Tibial artery (tissue), 4 donors: ENCODE measurements at regions not wholly inside any gene's neighbourhood (a gene's known extent, or its start where the extent isn't known, plus 50 kb on each side); places are given as distances from the start of the nearest gene placed in this dataset.

Experiments used
- DNase-seq, 2 donors: peaks; one replicate each; pipeline ENCODE4 v3.0.0-alpha.2; 2019
- H3K27ac ChIP-seq, 2 donors: fragments of 200-600 bp; sonication (generic) in 1 of 2; 1 replicate in 1 of 2; 2 replicates in 1 of 2; pipeline ENCODE4 v1.5.1; 2018 to 2019; ENCODE audit warnings: mild to moderate bottlenecking in 1 of 2
- H3K27me3 ChIP-seq, 2 donors: fragments of 200-600 bp; sonication (generic) in 1 of 2; one replicate each; pipeline versions ENCODE4 v1.5.1 to v1.6.0; 2016 to 2019
- H3K36me3 ChIP-seq, 3 donors: fragments of 200-600 bp; sonication (generic) in 2 of 3; one replicate each; pipeline ENCODE4 v1.5.1; 2016 to 2019; ENCODE audit warnings: mild to moderate bottlenecking in 2 of 3
- H3K4me1 ChIP-seq, 4 donors: fragments of 200-600 bp; sonication (generic) in 2 of 4; 1 replicate in 3 of 4; 2 replicates in 1 of 4; pipeline ENCODE4 v1.5.1; 2016 to 2019
- H3K4me3 ChIP-seq, 2 donors: fragments of 200-600 bp; sonication (generic) in 1 of 2; 1 replicate in 1 of 2; 2 replicates in 1 of 2; pipeline ENCODE4 v1.5.1; 2018 to 2019; ENCODE audit warnings: mild to moderate bottlenecking in 2 of 2
- H3K9me3 ChIP-seq, 3 donors: fragments of 200-600 bp; sonication (generic) in 1 of 3; one replicate each; pipeline ENCODE4 v1.5.1; 2016 to 2019
- intact Hi-C: fragments of 100-400 bp; cut with DNase I; formaldehyde crosslinking; loops from one replicate; pipeline ENCODE4 v1.15.0; 2023; ENCODE audit warnings: low total_unique reads
- TF ChIP-seq, protein P1 (sequence below), 2 experiments: fragments of 200-600 bp in 1 of 2; fragments of 450-650 bp in 1 of 2; IDR thresholded peaks; one replicate each; pipeline ENCODE4 v1.5.1; 2017 to 2019; ENCODE audit warnings: antibody characterized with exemption in 2 of 2, mild to moderate bottlenecking in 1 of 2, moderate library complexity in 1 of 2

DNA sequence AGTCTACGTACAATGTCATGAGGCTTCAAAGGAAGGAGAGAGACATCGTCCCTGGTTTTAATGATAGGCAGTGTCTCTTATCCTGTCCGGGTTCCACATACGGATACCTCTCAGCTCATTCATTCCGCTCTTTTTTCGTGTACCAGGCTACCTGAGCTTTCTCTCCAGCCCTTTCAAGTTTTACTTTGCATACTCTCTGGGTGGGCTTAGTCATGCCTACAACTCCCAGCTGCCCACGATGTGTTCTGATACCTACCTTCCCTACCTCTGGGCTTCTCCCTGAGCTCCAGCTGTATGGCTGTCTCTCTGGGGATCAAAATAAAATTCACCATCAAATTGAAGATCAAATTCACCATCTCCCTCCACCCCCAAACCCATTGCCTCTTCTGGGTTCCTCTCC, 354.0 kb upstream of the EEF2KMT start:
- no peak overlapping the region for H3K4me3 ChIP-seq
- no peaks in the 10 kb centered on the region for H3K27me3 ChIP-seq
- intact Hi-C loops = no loop called here
- H3K36me3 ChIP-seq = no peaks in the 10 kb centered on the region
- TF ChIP-seq, protein P1, sequence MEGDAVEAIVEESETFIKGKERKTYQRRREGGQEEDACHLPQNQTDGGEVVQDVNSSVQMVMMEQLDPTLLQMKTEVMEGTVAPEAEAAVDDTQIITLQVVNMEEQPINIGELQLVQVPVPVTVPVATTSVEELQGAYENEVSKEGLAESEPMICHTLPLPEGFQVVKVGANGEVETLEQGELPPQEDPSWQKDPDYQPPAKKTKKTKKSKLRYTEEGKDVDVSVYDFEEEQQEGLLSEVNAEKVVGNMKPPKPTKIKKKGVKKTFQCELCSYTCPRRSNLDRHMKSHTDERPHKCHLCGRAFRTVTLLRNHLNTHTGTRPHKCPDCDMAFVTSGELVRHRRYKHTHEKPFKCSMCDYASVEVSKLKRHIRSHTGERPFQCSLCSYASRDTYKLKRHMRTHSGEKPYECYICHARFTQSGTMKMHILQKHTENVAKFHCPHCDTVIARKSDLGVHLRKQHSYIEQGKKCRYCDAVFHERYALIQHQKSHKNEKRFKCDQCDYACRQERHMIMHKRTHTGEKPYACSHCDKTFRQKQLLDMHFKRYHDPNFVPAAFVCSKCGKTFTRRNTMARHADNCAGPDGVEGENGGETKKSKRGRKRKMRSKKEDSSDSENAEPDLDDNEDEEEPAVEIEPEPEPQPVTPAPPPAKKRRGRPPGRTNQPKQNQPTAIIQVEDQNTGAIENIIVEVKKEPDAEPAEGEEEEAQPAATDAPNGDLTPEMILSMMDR (IDR thresholded peaks at IDR 0.05) = no peak
- no peaks in the 10 kb centered on the region for H3K4me1 ChIP-seq
- H3K27ac ChIP-seq = no peak overlapping the region
- DNase-seq = no peak
- no peaks in the 10 kb centered on the region for H3K9me3 ChIP-seq

DNA sequence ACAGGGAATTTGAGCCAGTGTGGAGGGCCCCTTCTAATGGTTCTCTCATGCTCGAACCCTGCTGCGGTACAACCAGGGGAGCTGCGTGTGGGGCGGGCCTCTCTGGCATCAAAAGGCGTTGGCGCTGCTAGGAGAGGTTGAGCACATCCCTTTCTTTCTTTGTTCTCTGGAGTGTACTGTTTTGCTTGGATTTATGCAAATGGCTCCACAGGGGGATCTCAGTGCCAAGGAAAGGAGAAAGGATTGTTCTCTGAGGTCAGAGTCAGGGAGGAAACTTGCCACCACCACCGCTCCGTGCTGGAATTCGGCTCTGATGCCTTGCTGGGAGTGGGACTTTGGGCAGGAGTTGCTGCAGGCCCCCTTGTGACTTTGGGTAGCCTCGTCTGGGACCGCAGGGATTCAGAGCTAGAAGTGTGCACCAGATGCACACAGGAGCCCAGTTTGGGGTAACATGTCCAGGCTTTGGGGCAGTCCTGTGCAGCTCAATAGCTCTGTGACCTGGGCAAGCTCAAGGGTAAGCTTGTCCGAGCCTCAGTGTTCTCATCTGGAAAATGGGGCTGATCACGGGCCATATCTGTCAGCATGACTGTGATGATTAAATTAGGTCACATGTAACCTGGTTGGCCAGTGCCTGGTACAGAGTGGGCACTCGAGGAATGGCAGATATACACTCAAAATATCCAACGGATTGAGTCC, 353.0 kb upstream of the EEF2KMT start:
- Histone ChIP-seq H3K4me1 (no peaks in the 10 kb centered on the region), H3K9me3 (no peaks in the 10 kb centered on the region), H3K27ac (no peak overlapping the region), H3K36me3 (no peaks in the 10 kb centered on the region), H3K27me3 (no peaks in the 10 kb centered on the region), H3K4me3 (no peak overlapping the region)
- TF ChIP-seq, protein P1 (IDR thresholded peaks at IDR 0.05) = no peak
- no peak for DNase-seq
- intact Hi-C loops = no loop called here

DNA sequence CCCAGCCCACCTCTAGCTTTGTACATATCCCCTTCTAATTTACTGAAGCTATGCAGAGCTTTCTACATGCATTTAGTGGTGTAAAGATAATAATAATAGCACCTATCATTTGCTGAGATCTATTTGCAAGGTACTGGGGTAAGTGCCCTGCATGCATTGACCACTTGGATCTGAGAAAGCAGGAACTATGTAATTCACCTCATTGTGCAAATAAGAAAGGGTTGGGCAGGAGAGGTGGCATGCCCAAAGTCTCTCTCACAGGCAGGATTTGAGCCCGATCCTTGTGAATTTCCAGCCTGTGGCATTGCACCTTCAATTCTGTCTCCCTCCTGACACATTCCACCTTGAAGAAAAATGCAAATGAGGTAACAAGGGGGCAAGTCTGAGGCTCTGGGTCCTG, 352.3 kb upstream of the EEF2KMT start:
- H3K27ac ChIP-seq = no peak overlapping the region
- intact Hi-C loops = no loop called here
- no peak overlapping the region for H3K4me3 ChIP-seq
- no peaks in the 10 kb centered on the region for H3K4me1 ChIP-seq
- DNase-seq = no peak
- no peaks in the 10 kb centered on the region for H3K9me3 ChIP-seq
- TF ChIP-seq, protein P1 (IDR thresholded peaks at IDR 0.05) = no peak
- H3K36me3 ChIP-seq = no peaks in the 10 kb centered on the region
- no peaks in the 10 kb centered on the region for H3K27me3 ChIP-seq

DNA sequence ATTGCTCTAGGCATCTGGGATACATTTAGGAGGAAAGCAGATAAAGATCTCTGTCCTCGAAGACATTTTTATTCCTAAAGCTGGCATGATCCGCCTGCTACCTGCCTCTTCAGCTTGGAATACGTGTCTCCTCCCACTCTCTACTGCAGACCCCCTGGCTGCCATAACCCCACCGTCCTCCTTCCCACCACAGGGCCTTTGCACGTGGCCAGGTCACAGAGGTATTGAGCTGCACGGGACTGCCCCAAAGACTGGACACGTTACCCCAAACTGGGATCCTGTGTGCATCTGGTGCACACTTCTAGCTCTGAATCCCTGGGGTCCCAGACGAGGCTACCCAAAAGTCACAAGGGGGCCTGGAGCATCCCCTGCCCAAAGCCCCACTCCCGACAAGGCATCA, 351.2 kb upstream of the EEF2KMT start:
- TF ChIP-seq, protein P1 (IDR thresholded peaks at IDR 0.05) = no peak
- H3K27ac ChIP-seq = no peak overlapping the region
- H3K27me3 ChIP-seq = no peaks in the 10 kb centered on the region
- H3K9me3 ChIP-seq = no peaks in the 10 kb centered on the region
- H3K4me3 ChIP-seq = no peak overlapping the region
- intact Hi-C loops = no loop called here
- H3K36me3 ChIP-seq = no peaks in the 10 kb centered on the region
- H3K4me1 ChIP-seq = no peaks in the 10 kb centered on the region
- no peak for DNase-seq

DNA sequence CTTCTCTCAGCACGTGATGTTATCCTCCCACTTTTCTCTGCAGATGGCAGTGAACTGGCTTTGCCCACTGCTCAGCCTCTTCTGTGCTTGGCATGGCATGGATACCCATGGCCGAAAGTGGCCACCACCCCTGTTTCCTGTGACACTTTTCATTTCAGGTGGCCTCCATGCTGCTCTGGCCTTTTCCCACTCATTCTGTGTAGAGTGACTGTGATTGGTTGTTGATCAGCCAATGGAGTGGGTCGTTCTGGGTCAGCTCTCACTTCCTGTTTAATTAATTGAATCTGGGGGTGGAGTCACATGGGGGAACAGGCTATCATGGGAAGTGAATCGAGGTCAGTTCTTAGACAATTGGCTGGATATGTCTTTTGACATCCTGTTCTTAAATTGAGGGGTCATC, 350.1 kb upstream of the EEF2KMT start:
- no peaks in the 10 kb centered on the region for H3K27me3 ChIP-seq
- intact Hi-C loops = no loop called here
- TF ChIP-seq, protein P1 (IDR thresholded peaks at IDR 0.05) = no peak

More for the DNA sequence above, 350.1 kb upstream of the EEF2KMT start:
- no peak overlapping the region for H3K4me3 ChIP-seq
- H3K9me3 ChIP-seq = no peaks in the 10 kb centered on the region
- H3K4me1 ChIP-seq = no peaks in the 10 kb centered on the region
- no peak overlapping the region for H3K27ac ChIP-seq
- H3K36me3 ChIP-seq = no peaks in the 10 kb centered on the region
- DNase-seq = no peak
